NCI-H524 (cell line): ENCODE measurements at regions not wholly inside any gene's neighbourhood (a gene's known extent, or its start where the extent isn't known, plus 50 kb on each side); places are given as distances from the start of the nearest gene placed in this dataset.
"Not testable (repeated sequence)": the region's sequence is repeated elsewhere in the genome, so short reads cannot be mapped to it uniquely, and the experiment has no call there.

Source experiments
- DNase-seq, 2 experiments: peaks; one replicate each; lab custom pipeline; 2025; lab: John Stamatoyannopoulos, UW

DNA sequence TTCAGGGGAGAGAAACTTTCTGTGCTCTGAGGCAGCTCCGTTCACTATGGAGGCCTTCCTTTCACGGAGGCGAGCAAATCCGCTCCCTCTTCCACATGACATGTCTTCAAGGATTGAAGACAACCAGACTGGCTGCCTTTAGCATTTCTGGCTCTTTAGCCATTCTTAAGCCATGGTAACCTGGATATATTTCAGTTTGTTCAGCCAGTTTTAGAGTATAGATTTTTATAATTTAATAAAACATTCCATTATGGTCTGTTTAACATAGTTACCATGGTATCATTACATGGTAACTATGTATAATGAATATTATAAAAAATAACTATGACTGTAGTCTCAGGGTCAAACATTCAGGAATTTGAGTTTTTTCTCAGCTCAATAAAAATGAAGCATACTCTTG lies 54.2 kb upstream of the NFIA start:
- no peak for DNase-seq

GRCh38 chr1:61018068-61018467 lies 64.3 kb upstream of the NFIA start:
- not testable (repeated sequence) for DNase-seq

DNA sequence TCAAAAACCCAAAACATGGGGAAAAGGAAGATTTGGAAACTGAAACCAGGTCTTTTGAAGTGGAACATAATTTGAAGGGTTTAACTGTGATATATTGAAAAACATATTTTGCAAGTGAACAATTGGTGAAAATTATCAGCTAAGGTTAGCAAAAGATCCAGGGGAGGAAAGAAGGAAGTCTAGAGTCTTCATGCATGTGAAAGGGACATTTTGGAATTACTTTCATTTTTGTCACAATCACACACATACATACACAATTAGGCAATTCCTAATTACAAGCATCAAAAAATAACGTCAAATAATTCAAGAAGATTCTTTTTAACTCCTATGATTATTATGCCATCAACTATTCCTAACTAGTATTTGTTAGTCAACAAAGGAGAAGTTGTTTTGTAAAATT lies 64.7 kb upstream of the NFIA start:
- DNase-seq: no peak

DNA sequence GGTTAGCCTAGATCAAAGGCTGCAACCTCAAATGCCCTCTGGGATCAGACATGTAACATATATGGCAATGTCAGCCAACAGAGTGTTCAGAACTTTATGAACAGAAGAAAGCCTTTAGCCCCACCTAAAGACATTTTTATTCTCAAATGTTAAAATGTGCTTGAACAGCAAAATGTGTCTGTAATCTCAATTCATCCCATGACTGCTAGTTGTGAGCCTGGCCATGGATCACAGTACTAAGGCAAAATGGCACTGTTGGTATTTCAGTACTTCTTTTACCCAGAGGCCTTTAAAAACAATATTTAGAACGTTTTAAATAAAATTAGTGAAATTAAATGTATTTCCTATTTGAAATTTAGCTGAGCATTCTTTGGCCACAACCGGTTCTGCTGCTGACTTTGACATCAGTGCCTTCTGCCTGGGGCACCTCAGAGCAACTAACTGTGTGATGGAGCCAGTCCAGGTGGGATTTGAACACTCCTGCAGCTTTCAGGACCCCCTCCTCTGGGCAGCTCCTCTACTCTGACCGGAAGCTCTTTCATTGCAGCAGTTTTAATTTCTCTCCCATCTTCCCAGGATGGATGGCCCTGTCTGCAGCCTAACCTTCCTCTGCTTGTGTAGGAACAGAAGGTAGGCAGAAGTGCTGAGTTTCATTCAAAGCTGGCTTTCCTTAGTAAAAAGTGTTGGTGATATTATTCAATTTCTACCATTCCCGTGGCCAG lies 68.3 kb upstream of the NFIA start:
- DNase-seq: no peak

DNA sequence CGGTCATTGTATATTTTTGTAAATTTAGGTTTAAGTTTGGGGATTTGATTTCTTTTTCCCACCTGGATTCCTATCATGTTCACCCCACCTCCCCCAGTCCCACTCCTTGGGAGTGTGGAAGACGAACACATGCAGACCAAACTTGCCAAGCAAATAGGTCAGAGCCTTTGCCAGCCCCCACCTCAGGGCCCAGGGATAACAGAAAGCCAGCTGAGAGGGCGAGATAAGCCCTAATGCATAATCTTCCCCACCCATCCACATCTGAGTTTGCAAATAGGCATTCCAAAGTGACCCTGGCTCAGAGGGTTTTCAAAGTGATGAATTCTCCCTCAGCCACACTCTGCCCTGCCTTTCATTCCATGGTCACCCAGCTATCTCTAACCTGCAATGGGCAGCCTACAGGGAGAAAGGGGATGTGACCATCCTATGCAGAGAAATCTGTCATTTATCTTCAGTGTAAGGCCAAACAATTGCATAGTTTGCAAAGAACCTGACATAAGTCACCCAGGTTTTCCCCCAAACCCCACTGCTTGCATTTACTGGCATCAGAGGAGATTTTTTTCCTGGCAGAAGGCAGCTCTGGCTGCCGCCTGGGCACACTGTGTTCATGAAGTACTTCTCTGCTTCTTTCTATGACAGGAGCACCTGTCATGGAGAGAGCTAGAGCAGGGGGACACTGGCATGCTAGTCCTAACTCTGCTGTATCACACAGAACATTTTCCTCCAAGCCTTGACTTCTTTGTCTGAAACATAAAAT lies 69.0 kb upstream of the NFIA start:
- no peak for DNase-seq

GRCh38 chr1:61012341-61012761 lies 70.0 kb upstream of the NFIA start:
- DNase-seq: peak in 1 of 2 experiments; percentile 47

DNA sequence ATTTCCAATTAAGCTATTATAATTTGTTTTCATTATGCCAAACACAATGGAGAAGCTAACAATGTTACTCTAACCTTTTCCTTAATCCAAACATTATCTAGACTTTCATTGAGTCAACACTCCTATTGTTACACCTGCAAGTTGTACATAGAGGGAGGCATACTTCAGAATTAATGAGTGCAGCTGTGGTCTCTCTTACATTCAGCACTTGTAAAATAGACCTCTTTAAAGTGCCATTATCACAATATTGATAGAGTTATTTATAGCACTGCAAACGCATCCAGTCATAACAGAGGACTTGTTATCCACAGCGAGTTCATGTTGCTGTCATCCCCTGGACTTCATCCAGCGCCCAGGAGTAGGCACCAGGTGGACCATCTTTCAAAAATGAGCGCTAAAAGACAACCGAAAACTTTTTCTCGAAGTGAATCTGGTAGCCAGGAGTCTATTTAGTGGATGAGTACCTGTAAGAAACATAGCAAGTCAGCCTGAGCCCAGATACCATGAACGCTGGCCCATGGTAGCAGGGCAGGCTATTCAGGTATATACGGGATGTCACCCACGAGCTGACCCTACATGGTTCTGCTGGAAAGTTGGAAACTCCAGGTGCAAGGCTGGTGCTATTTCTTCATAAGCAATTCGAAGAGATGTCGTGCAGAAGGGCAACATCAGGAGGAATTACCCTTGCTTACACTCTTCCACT lies 70.6 kb upstream of the NFIA start:
- DNase-seq: no peak

- no peak for DNase-seq
Observed at GRCh38 chr1:61007534-61008364, 74.6 kb upstream of the NFIA start.

- no peak for DNase-seq
Observed at GRCh38 chr1:61005614-61006580, 76.5 kb upstream of the NFIA start.

DNA sequence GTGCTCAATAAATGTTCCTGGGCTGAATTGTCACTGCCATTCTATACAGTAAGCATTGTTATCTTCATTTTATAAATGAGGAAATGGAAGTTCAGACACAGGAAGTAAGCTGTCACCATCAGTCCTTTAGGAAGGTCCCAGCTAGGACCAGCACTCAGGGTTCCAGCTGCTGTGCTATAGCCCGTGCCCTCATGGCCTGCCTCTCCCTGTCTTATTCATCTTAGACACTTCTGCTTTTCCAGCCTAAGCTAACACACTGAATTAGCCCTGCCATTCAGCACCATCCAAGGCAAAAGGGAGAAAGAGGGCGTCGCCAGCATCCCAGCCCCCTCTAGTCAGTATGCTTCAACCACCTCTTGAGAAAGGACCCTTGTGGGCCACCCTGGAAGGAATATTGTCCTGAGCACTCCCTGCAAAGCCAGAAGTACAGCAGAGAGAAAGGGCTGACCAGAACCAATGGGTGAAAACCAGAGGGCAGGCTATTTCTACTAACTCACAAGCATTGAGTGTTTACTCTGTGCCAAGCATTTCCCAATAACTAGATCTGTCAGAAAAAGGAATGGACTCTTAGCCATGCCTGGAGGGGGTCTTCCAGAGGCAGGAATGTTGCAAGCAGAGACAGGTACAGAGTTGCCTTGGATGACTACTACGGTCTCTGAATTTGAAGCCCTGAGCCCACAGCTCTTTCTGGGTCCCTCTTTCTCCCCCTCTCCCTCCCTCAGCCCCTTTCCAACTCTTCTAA lies 77.9 kb upstream of the NFIA start:
- no peak for DNase-seq

GRCh38 chr1:61000327-61000726 lies 82.0 kb upstream of the NFIA start:
- DNase-seq: peak in 1 of 2 experiments; percentile 4

GRCh38 chr1:60998786-60999185 lies 83.6 kb upstream of the NFIA start:
- DNase-seq: no peak

DNA sequence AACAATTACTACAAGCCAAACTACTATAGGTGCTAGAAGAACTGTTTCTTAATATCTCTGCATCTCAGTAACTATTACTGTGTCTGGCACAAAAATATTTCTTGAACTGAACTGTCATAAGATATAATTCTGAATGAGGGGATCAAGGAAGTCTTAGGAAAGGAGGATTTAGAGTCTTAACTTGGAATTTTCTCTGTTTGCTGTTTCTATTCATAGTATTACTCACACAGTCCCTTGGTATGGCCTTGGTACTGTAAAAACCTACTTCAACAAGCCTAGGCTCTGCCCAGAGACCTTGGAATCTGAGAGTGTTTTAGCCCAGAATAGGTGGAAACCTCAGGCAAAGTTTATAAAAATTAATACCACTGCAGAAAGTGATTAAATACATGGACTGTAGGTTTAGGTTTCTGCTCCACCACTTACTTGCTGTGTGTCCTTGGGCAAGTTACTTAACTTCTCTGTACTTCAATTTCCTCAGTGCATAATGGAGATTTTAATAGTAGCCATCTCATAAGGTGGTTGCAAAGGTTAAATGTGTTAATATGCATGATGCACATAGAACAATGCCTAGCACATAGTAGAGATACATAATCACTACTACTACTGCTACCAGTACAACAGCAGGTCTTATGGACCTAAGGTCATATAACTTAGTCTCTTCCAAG lies 87.4 kb upstream of the NFIA start:
- DNase-seq: no peak

DNA sequence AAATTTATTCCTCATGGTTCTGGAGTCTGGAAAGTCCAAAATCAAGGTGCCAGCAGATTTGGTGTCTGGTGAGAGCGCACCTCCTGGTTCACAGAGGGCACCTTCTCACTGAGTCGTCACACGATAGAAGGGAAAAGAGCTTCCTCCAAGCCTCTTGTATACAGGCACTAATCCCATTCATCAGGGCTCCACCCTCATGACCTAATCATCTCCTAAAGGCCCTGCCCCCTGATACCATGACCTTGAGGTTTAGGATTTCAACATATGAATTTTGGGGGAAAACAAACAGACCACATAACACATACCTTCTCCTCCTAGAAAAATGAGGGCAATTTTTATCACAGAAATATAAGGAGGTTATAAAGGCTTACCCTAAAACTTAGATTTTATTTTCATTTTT lies 88.0 kb upstream of the NFIA start:
- no peak for DNase-seq

GRCh38 chr1:60992165-60992564 lies 90.2 kb upstream of the NFIA start:
- DNase-seq: no peak

GRCh38 chr1:60990714-60991090 lies 91.7 kb upstream of the NFIA start:
- DNase-seq: peak; percentile 40 to 79

DNA sequence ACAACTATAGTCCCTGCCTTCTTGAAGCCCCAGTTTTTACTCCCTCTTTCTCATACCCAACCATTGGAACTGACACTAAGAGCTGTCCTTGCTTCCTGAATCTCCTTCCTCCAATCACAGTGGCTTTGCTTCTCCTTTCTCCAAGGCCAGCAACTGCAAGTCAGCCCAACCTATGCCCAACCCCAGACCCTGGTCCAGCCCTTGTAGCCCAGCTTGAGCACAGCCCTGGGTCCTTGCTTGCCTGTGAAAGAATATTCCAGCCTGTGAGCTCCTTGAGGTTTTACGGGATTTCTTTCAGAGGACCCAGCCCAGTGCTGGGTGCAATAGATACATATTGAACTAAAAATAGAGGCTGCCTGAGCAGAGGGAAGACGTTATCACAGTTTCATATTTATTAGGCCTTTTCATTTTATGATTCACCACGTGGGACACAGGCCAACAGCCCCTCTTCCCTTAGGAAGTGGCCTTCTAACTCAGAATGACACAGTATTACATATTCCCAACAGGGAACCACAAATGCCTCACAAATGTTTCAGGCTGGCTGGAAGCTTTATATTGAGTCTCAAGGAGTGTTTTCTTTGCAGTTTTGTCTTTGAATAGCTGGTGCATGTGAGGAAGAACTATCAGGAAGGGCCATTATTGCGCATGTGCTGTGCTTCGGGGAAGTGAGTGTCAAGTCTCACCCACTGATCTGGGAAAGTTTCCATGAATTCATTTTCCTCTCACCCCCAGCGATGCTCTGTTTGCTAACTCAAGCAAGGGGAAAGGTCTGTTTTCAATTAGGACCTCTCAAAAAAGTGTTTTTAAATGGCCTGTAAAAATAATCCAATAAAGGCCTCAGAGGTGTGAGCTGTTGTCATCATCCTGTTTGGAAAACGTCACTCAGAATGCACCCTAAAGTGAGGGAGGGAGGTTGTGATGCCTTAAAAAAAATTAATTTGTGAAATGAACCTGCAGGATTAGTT lies 92.3 kb upstream of the NFIA start:
- DNase-seq: no peak

- peak; percentile 75 to 90 for DNase-seq
Observed at GRCh38 chr1:60988891-60989290, 93.5 kb upstream of the NFIA start.
